ENCODE measurements at regions not wholly inside any gene's neighbourhood (a gene's known extent, or its start where the extent isn't known, plus 50 kb on each side); places are given as distances from the start of the nearest gene placed in this dataset.

DNA sequence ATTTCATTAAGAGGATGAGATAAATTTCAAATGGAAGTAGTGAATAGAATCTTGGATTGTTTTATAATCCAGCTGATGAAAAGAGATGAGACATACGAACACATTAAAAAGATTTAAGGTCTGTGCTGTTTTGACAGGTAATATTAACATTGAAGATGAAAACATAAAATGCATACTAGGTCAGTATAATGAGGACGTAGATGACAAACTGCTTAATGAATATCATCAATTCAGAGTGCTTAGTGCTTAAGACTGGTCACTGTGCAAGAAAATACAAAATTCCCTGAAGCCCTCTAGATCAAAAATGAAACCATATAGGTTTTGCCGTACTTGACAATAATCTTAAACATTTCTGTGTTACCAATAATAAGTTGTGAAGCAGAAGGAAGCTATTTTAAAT is 173.4 kb upstream of the THRB start:
- no peak overlapping the region for H3K4me3 ChIP-seq (replicated peaks in 1 of 3; ENCODE audit: insufficient read depth in 1 of 3, low read depth in 1 of 3, low read length in 3 of 3)
- DNase-seq (ENCODE audit: low read depth, low spot score), result no peak
- no TSS peak for BruUV-seq (replicated peaks)

DNA sequence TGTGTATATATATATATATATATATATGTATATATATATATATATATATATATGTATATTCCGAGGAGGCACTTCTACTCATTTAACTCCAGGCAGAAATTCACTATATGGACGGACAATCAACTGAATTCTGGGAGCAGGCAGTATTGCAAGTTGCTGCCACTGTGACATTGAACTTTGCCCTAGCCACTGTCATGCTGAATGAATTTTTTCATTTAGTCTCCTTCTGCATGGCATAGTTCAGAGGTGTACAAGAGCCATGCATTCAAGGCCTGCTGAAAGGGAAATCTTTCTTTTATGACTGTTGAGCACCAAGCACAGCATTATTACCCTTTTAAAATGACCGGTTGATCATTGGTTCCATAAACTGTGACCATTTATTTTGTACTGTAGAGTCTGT is 176.2 kb upstream of the THRB start:
- Histone ChIP-seq H4K20me1 (replicated peaks; ENCODE audit: control insufficient read depth, extremely low read depth, insufficient read depth, low read length) (no peaks in the 10 kb centered on the region), H3K9me3 (replicated peaks; ENCODE audit: control insufficient read depth, insufficient read depth, low read length) (no peaks in the 10 kb centered on the region), H3K27me3 (ENCODE audit: control insufficient read depth in 2 of 2, insufficient read depth in 2 of 2, low read length in 2 of 2) (no peaks in the 10 kb centered on the region), H3K79me2 (ENCODE audit: control insufficient read depth, insufficient read depth, low read length) (no peaks in the 10 kb centered on the region), H3K4me2 (ENCODE audit: insufficient read depth, low read length) (no peak overlapping the region), H3K4me1 (ENCODE audit: control insufficient read depth, extremely low read depth, insufficient read depth, low read length) (no peaks in the 10 kb centered on the region), H3K27ac (ENCODE audit: insufficient read depth, low read depth, low read length) (no peak overlapping the region), H3K36me3 (ENCODE audit: control insufficient read depth in 2 of 2, extremely low read depth in 1 of 2, insufficient read depth in 2 of 2, low read length in 2 of 2) (no peaks in the 10 kb centered on the region), H3K4me3 (replicated peaks in 1 of 3; ENCODE audit: insufficient read depth in 1 of 3, low read depth in 1 of 3, low read length in 3 of 3) (no peak overlapping the region), H3K9ac (replicated peaks; ENCODE audit: extremely low read depth, insufficient read depth, low read length) (no peak overlapping the region), H2AFZ (ENCODE audit: low read depth, low read length) (no peak overlapping the region), H3K9me1 (replicated peaks; ENCODE audit: control insufficient read depth, extremely low read depth, insufficient read depth, low read length) (no peaks in the 10 kb centered on the region)
- CTCF ChIA-PET, result interaction anchor here (1.7 to 1.8 kb wide), 2 partner anchors 10 to 13 kb away, joined by 6 to 17 read pairs; no protein-coding TSS in a partner anchor
- intact Hi-C loops (cut with micrococcal nuclease), result no loop called here
- DNase-seq (ENCODE audit: low read depth, low spot score) (no peak), FAIRE-seq (no peak)
- BruUV-seq (replicated peaks), result no TSS peak
- TF ChIP-seq POLR2AphosphoS5 (IDR thresholded peaks at IDR 0.05; ENCODE audit: insufficient read depth, low read depth, low read length), result no peak
- TF ChIP-seq JUN (IDR thresholded peaks at IDR 0.05; ENCODE audit: borderline replicate concordance, insufficient read depth, insufficient read length, low read depth), result no peak
- TF ChIP-seq FOS (IDR thresholded peaks at IDR 0.05; ENCODE audit: borderline replicate concordance, insufficient read depth, low read length), result no peak
- no peak for TF ChIP-seq POLR2A (IDR thresholded peaks at IDR 0.05; ENCODE audit: low read depth, low read length)
- no peak for TF ChIP-seq GATA2 (IDR thresholded peaks at IDR 0.05; ENCODE audit: insufficient read depth, insufficient read length, low read depth, low read length)
- no peak for TF ChIP-seq EZH2 (IDR thresholded peaks at IDR 0.05; ENCODE audit: borderline replicate concordance, low read depth, low read length, severe bottlenecking)
- TF ChIP-seq, protein P1, sequence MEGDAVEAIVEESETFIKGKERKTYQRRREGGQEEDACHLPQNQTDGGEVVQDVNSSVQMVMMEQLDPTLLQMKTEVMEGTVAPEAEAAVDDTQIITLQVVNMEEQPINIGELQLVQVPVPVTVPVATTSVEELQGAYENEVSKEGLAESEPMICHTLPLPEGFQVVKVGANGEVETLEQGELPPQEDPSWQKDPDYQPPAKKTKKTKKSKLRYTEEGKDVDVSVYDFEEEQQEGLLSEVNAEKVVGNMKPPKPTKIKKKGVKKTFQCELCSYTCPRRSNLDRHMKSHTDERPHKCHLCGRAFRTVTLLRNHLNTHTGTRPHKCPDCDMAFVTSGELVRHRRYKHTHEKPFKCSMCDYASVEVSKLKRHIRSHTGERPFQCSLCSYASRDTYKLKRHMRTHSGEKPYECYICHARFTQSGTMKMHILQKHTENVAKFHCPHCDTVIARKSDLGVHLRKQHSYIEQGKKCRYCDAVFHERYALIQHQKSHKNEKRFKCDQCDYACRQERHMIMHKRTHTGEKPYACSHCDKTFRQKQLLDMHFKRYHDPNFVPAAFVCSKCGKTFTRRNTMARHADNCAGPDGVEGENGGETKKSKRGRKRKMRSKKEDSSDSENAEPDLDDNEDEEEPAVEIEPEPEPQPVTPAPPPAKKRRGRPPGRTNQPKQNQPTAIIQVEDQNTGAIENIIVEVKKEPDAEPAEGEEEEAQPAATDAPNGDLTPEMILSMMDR (IDR thresholded peaks at IDR 0.05; ENCODE audit: extremely low read depth in 1 of 2, insufficient read depth in 1 of 2, low read depth in 1 of 2, low read length in 2 of 2), result no peak
- TF ChIP-seq, protein P2, sequence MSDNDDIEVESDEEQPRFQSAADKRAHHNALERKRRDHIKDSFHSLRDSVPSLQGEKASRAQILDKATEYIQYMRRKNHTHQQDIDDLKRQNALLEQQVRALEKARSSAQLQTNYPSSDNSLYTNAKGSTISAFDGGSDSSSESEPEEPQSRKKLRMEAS (IDR thresholded peaks at IDR 0.05; ENCODE audit: insufficient read depth, insufficient read length), result no peak
- no peak for TF ChIP-seq MYC (IDR thresholded peaks at IDR 0.05; ENCODE audit: low read depth, low read length)
- POLR2A ChIA-PET, result no interaction called here
- dilution Hi-C loops (cut with MboI; ENCODE audit: extremely low pct_ligation_motif_present, low sequenced_read_pairs), result no loop called here

More for the DNA sequence above, 173.4 kb upstream of the THRB start:
- Histone ChIP-seq H3K79me2 (ENCODE audit: control insufficient read depth, insufficient read depth, low read length) (no peaks in the 10 kb centered on the region), H2AFZ (ENCODE audit: low read depth, low read length) (no peak overlapping the region), H3K27me3 (ENCODE audit: control insufficient read depth in 2 of 2, insufficient read depth in 2 of 2, low read length in 2 of 2) (no peaks in the 10 kb centered on the region), H3K27ac (ENCODE audit: insufficient read depth, low read depth, low read length) (no peak overlapping the region), H3K9me3 (replicated peaks; ENCODE audit: control insufficient read depth, insufficient read depth, low read length) (no peaks in the 10 kb centered on the region), H3K9me1 (replicated peaks; ENCODE audit: control insufficient read depth, extremely low read depth, insufficient read depth, low read length) (no peaks in the 10 kb centered on the region), H4K20me1 (replicated peaks; ENCODE audit: control insufficient read depth, extremely low read depth, insufficient read depth, low read length) (no peaks in the 10 kb centered on the region), H3K9ac (replicated peaks; ENCODE audit: extremely low read depth, insufficient read depth, low read length) (no peak overlapping the region), H3K4me1 (ENCODE audit: control insufficient read depth, extremely low read depth, insufficient read depth, low read length) (no peaks in the 10 kb centered on the region), H3K36me3 (ENCODE audit: control insufficient read depth in 2 of 2, extremely low read depth in 1 of 2, insufficient read depth in 2 of 2, low read length in 2 of 2) (no peaks in the 10 kb centered on the region), H3K4me2 (ENCODE audit: insufficient read depth, low read length) (no peak overlapping the region)
- no peak for FAIRE-seq
- TF ChIP-seq, protein P1 (IDR thresholded peaks at IDR 0.05; ENCODE audit: extremely low read depth in 1 of 2, insufficient read depth in 1 of 2, low read depth in 1 of 2, low read length in 2 of 2), result no peak
- TF ChIP-seq POLR2A (IDR thresholded peaks at IDR 0.05; ENCODE audit: low read depth, low read length), result no peak
- ChIA-PET CTCF (interaction anchor here (1.4 kb wide), 1 partner anchor 12 kb away, joined by 4 read pairs; no protein-coding TSS in a partner anchor), POLR2A (no interaction called here)
- intact Hi-C loops (cut with micrococcal nuclease), result no loop called here
- dilution Hi-C loops (cut with MboI; ENCODE audit: extremely low pct_ligation_motif_present, low sequenced_read_pairs), result no loop called here

Data from endothelial cell of umbilical vein (primary cell).